K562 (cell line): ENCODE measurements at regions not wholly inside any gene's neighbourhood (a gene's known extent, or its start where the extent isn't known, plus 50 kb on each side); places are given as distances from the start of the nearest gene placed in this dataset.

ENCODE experiments used
- ATAC-seq: fragments of 200-7000 bp; cut with Tn5 transposase; 3 replicates; pipeline ENCODE4 v1.9.1; 2020; ENCODE audit warnings: moderate library complexity
- BruUV-seq: library from RNA; stranded (reverse); fragments of 400-500 nt; replicated peaks from 2 replicates; lab custom pipeline; 2021; lab: Mats Ljungman, UMichigan
- CTCF ChIA-PET: fragments of 300-600 bp; formaldehyde crosslinking; extraction: SDS; loops from one replicate; lab custom pipeline; 2021; ENCODE audit warnings: low intra/inter-chr PET ratio; lab: Yijun Ruan, JAX
- POLR2A ChIA-PET: fragments of 300-600, 350-650 bp; sonication (Branson Sonifier 250); formaldehyde crosslinking; extraction: SDS; loops from one replicate; lab custom pipeline; 2021; ENCODE audit warnings: antibody characterized with exemption, inconsistent platforms; lab: Yijun Ruan, JAX
- DNase-seq, 4 experiments: peaks; one replicate each; pipeline versions ENCODE4 v3.0.0 to v3.0.0-alpha.2; 2011 to 2018; ENCODE audit warnings: low spot score in 3 of 4, mixed read lengths in 3 of 4; ENCODE audit errors: extremely low read depth in 1 of 4
- FAIRE-seq: peaks from 2 replicates; lab custom pipeline; 2011; peaks lifted over from hg19 to GRCh38; lab: Jason Lieb, UNC
- H2AFZ ChIP-seq: 2 replicates; pipeline ENCODE4 v1.6.0; 2011; ENCODE audit warnings: low read depth, low read length, control low read depth, inconsistent platforms
- H3K27ac ChIP-seq: fragments of 200-600 bp; 3 replicates; pipeline ENCODE4 v1.8.0; 2011; ENCODE audit warnings: low read depth, mild to moderate bottlenecking, control low read depth, inconsistent platforms, low read length, moderate library complexity, mixed read lengths; ENCODE audit errors: extremely low read depth
- H3K27me3 ChIP-seq, 2 experiments: fragments of 300-600 bp in 1 of 2; 2 replicates in 1 of 2; 3 replicates in 1 of 2; pipeline versions ENCODE4 v1.6.0 to v1.8.0; 2011; ENCODE audit warnings: inconsistent platforms in 2 of 2, low read length in 2 of 2, mild to moderate bottlenecking in 1 of 2, mixed read lengths in 1 of 2, moderate library complexity in 1 of 2; ENCODE audit not compliant: control insufficient read depth in 2 of 2, insufficient read depth in 2 of 2
- H3K36me3 ChIP-seq: fragments of 300-600 bp; 3 replicates; pipeline ENCODE4 v1.8.0; 2011; ENCODE audit warnings: mild to moderate bottlenecking, low read length, inconsistent platforms; ENCODE audit not compliant: control insufficient read depth, insufficient read depth
- H3K4me1 ChIP-seq, 2 experiments: fragments of 200-600 bp in 1 of 2; replicated peaks in 1 of 2; 2 replicates in 1 of 2; 3 replicates in 1 of 2; pipeline versions ENCODE4 v1.5.1 to v1.8.0; 2011; ENCODE audit warnings: inconsistent platforms in 2 of 2, low read length in 2 of 2, mild to moderate bottlenecking in 1 of 2, mixed read lengths in 1 of 2, moderate library complexity in 1 of 2; ENCODE audit not compliant: control insufficient read depth in 2 of 2, insufficient read depth in 2 of 2
- H3K4me2 ChIP-seq: 2 replicates; pipeline ENCODE4 v1.6.1; 2011; ENCODE audit warnings: low read length, control low read depth, inconsistent platforms, mixed read lengths; ENCODE audit not compliant: insufficient read depth
- H3K4me3 ChIP-seq: fragments of 200-600 bp; sonication (generic), shearing (Covaris generic); 2 replicates; pipeline ENCODE4 v1.5.1; 2016; ENCODE audit warnings: control low read depth, inconsistent platforms
- H3K79me2 ChIP-seq: fragments of 200-600 bp; 3 replicates; pipeline ENCODE4 v1.8.0; 2011; ENCODE audit warnings: low read length, inconsistent platforms; ENCODE audit not compliant: control insufficient read depth, insufficient read depth
- H3K9ac ChIP-seq, 2 experiments: 2 replicates each; pipeline versions ENCODE4 v1.6.0 to v1.6.1; 2011; ENCODE audit warnings: low read depth in 2 of 2, low read length in 2 of 2, control low read depth in 1 of 2, inconsistent platforms in 1 of 2, mild to moderate bottlenecking in 1 of 2, mixed read lengths in 1 of 2; ENCODE audit not compliant: insufficient read depth in 1 of 2
- H3K9me1 ChIP-seq: one replicate; pipeline ENCODE4 v1.6.0; 2011; ENCODE audit warnings: inconsistent platforms, mild to moderate bottlenecking, low read length, moderate library complexity; ENCODE audit not compliant: control insufficient read depth, insufficient read depth
- H3K9me3 ChIP-seq: replicated peaks from 2 replicates; pipeline ENCODE4 v1.5.1; 2011; ENCODE audit warnings: low read depth, low read length, inconsistent platforms; ENCODE audit not compliant: control insufficient read depth, insufficient read depth
- H4K20me1 ChIP-seq: replicated peaks from 2 replicates; pipeline ENCODE4 v1.6.1; 2011; ENCODE audit warnings: low read length, inconsistent platforms, mixed read lengths; ENCODE audit not compliant: control insufficient read depth, insufficient read depth
- BCL6 ChIP-seq: fragments of 250-450 bp; sonication (Bioruptor Pico); IDR thresholded peaks from 2 replicates; pipeline ENCODE4 v1.4.0; 2020
- POLR2B ChIP-seq: fragments of 450-650 bp; IDR thresholded peaks from 2 replicates; pipeline ENCODE4 v1.6.1; 2018; ENCODE audit warnings: low read depth; ENCODE audit not compliant: partially characterized antibody
- PYGO2 ChIP-seq: fragments of 450-650 bp; IDR thresholded peaks from 2 replicates; pipeline ENCODE4 v1.6.1; 2016; ENCODE audit warnings: mild to moderate bottlenecking, missing genetic modification characterization, moderate library complexity, missing compliant biosample characterization
- RHOXF2B ChIP-seq: fragments of 250-450 bp; sonication (Bioruptor Pico); conservative IDR thresholded peaks from 2 replicates; pipeline ENCODE4 v1.5.1; 2021
- SMAD1 ChIP-seq: fragments of 150-350 bp; IDR thresholded peaks from 2 replicates; pipeline ENCODE4 v1.6.1; 2014; ENCODE audit warnings: low read length, low read depth; ENCODE audit not compliant: partially characterized antibody
- ZBTB8A ChIP-seq: fragments of 450-650 bp; IDR thresholded peaks from 2 replicates; pipeline ENCODE4 v1.6.1; 2018; ENCODE audit warnings: mild to moderate bottlenecking, moderate library complexity; ENCODE audit not compliant: partially characterized antibody
- ZNF436 ChIP-seq: fragments of 250-450, 450-650 bp; sonication (Bioruptor Pico); formaldehyde crosslinking; IDR thresholded peaks from 2 replicates; pipeline ENCODE4 v1.7.0; 2020; ENCODE audit warnings: mild to moderate bottlenecking
- WGBS: fragments of 100-300 bp; shearing (Covaris generic); methylation state at CpG from one replicate; pipeline ENCODE4 v1.1.6; 2016; ENCODE audit warnings: low coverage, mixed read lengths; ENCODE audit not compliant: insufficient coverage; ENCODE audit errors: missing lambda C conversion rate; 5-methylcytosine and 5-hydroxymethylcytosine counted together
- in situ Hi-C: fragments of 300-500 bp; cut with MboI; formaldehyde crosslinking; loops from 4 replicates; pipeline ENCODE4 v1.15.0; 2018; ENCODE audit warnings: inconsistent platforms, mixed read lengths
- intact Hi-C: fragments of 100-400 bp; cut with micrococcal nuclease; formaldehyde crosslinking; loops from 2 replicates; pipeline ENCODE4 v1.14.2; 2022
- TF ChIP-seq, protein P1 (sequence below): fragments of 450-650 bp; formaldehyde crosslinking; IDR thresholded peaks from 2 replicates; pipeline ENCODE4 v1.4.0; 2020; ENCODE audit warnings: mild to moderate bottlenecking
- TF ChIP-seq, protein P2 (sequence below): fragments of 450-650 bp; IDR thresholded peaks from 2 replicates; pipeline ENCODE4 v1.6.1; 2016; ENCODE audit warnings: low read depth, mild to moderate bottlenecking, moderate library complexity
- TF ChIP-seq, protein P3 (sequence below), 2 experiments: fragments of 450-650 bp; IDR thresholded peaks; 2 replicates each; pipeline ENCODE4 v1.6.1; 2016; ENCODE audit warnings: mild to moderate bottlenecking in 2 of 2, borderline replicate concordance in 1 of 2, low read depth in 1 of 2, moderate library complexity in 1 of 2
- TF ChIP-seq, protein P4 (sequence below), 2 experiments: IDR thresholded peaks; 2 replicates each; pipeline ENCODE4 v1.6.1; 2012; ENCODE audit warnings: improper control_type of control experiment in 2 of 2, low read depth in 2 of 2, low read length in 2 of 2, borderline replicate concordance in 1 of 2

DNA sequence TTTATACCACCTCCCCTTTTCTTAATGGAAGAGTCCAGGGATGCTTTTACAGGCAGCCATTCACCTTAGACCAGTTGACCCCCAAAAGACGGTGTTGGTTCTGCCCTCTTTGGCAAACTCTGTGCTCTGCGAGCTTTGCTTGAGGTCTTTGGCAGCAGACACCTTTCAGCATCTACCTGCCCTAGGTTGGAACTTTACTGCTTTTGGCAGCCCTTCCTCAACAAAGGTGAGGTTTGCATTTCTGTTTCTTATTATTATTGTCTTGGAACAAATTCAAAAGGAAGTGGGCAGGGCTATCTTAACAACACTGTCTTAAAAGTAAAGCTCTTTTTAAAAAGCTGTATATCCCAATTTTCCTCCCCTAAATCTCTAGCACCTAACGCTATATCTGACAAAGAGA lies 136.4 kb upstream of the SLC14A2 start:
- Histone ChIP-seq H3K9me3 (no peaks in the 10 kb centered on the region), H3K4me3 (no peak overlapping the region), H3K4me1 (no peaks in the 10 kb centered on the region), H3K36me3 (no peaks in the 10 kb centered on the region), H3K27ac (no peak overlapping the region), H4K20me1 (no peaks in the 10 kb centered on the region), H3K9me1 (no peaks in the 10 kb centered on the region), H3K79me2 (no peaks in the 10 kb centered on the region), H2AFZ (no peak overlapping the region), H3K9ac (no peak overlapping the region), H3K4me2 (no peak overlapping the region), H3K27me3 (no peaks in the 10 kb centered on the region)
- in situ Hi-C loops (no loop called here), intact Hi-C loops (no loop called here)
- FAIRE-seq (no peak), DNase-seq (no peak), ATAC-seq (no peak)
- CTCF ChIA-PET = no interaction called here
- POLR2A ChIA-PET = no interaction called here
- no TSS peak for BruUV-seq
- 0% methylated on average over 3 of the region's 3 CpGs for WGBS
- no peak for TF ChIP-seq BCL6 (CRISPR knock-in tag)
- TF ChIP-seq, protein P1, sequence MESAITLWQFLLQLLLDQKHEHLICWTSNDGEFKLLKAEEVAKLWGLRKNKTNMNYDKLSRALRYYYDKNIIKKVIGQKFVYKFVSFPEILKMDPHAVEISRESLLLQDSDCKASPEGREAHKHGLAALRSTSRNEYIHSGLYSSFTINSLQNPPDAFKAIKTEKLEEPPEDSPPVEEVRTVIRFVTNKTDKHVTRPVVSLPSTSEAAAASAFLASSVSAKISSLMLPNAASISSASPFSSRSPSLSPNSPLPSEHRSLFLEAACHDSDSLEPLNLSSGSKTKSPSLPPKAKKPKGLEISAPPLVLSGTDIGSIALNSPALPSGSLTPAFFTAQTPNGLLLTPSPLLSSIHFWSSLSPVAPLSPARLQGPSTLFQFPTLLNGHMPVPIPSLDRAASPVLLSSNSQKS (CRISPR knock-in tag) = no peak
- no peak for TF ChIP-seq RHOXF2B (CRISPR knock-in tag)
- no peak for TF ChIP-seq SMAD1
- TF ChIP-seq, protein P2, sequence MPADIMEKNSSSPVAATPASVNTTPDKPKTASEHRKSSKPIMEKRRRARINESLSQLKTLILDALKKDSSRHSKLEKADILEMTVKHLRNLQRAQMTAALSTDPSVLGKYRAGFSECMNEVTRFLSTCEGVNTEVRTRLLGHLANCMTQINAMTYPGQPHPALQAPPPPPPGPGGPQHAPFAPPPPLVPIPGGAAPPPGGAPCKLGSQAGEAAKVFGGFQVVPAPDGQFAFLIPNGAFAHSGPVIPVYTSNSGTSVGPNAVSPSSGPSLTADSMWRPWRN = no peak
- no peak for TF ChIP-seq ZBTB8A
- TF ChIP-seq, protein P3, sequence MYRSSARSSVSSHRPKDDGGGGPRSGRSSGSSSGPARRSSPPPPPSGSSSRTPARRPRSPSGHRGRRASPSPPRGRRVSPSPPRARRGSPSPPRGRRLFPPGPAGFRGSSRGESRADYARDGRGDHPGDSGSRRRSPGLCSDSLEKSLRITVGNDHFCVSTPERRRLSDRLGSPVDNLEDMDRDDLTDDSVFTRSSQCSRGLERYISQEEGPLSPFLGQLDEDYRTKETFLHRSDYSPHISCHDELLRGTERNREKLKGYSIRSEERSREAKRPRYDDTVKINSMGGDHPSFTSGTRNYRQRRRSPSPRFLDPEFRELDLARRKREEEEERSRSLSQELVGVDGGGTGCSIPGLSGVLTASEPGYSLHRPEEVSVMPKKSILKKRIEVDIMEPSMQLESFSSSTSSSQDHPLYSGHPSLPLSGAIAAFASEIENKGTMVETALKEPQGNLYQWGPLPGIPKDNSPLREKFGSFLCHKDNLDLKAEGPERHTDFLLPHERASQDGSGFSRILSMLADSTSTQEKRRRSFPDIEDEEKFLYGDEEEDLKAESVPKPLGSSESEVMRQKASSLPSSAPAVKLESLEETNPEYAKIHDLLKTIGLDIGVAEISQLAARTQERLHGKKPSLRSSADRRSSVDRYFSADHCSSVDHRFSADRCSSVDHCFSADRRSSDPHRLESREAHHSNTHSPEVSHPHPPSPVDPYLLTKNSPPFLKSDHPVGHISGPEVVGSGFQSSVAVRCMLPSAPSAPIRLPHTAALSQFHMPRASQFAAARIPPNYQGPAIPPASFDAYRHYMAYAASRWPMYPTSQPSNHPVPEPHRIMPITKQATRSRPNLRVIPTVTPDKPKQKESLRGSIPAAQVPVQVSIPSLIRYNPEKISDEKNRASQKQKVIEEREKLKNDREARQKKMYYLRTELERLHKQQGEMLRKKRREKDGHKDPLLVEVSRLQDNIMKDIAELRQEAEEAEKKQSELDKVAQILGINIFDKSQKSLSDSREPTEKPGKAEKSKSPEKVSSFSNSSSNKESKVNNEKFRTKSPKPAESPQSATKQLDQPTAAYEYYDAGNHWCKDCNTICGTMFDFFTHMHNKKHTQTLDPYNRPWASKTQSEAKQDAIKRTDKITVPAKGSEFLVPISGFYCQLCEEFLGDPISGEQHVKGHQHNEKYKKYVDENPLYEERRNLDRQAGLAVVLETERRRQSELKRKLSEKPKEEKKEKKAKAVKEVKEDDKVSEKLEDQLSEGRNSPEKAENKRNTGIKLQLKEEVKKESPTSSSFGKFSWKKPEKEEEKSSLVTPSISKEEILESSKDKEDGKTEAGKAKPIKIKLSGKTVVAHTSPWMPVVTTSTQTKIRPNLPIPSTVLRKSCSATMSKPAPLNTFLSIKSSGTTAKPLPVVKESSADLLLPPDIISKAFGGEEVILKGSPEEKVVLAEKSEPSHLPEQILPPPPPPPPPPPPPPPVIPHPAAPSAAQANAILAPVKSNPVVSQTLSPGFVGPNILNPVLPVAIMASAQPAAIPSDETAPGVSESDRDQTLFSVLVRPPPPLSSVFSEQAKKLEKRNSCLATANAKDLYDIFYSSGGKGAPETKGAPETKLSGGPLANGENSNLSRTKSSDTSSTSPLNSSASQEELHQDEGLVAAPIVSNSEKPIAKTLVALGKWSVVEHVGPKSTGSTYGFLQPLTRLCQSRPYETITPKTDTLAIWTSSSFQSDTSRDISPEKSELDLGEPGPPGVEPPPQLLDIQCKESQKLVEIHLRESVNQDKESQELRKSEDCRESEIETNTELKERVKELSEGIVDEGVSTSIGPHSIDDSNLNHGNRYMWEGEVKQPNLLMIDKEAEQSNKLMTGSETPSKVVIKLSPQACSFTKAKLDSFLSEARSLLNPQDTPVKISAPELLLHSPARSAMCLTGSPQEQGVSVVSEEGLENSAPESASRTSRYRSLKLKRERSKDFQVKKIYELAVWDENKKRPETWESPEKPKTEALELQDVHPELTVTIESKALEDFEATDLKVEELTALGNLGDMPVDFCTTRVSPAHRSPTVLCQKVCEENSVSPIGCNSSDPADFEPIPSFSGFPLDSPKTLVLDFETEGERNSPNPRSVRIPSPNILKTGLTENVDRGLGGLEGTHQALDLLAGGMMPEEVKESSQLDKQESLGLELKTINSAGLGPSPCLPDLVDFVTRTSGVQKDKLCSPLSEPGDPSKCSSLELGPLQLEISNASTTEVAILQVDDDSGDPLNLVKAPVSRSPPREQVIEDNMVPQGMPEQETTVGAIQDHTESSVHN (IDR thresholded peaks at IDR 0.05; ENCODE audit: borderline replicate concordance in 1 of 2, low read depth in 1 of 2) = no peak
- TF ChIP-seq POLR2B = no peak
- TF ChIP-seq, protein P4, sequence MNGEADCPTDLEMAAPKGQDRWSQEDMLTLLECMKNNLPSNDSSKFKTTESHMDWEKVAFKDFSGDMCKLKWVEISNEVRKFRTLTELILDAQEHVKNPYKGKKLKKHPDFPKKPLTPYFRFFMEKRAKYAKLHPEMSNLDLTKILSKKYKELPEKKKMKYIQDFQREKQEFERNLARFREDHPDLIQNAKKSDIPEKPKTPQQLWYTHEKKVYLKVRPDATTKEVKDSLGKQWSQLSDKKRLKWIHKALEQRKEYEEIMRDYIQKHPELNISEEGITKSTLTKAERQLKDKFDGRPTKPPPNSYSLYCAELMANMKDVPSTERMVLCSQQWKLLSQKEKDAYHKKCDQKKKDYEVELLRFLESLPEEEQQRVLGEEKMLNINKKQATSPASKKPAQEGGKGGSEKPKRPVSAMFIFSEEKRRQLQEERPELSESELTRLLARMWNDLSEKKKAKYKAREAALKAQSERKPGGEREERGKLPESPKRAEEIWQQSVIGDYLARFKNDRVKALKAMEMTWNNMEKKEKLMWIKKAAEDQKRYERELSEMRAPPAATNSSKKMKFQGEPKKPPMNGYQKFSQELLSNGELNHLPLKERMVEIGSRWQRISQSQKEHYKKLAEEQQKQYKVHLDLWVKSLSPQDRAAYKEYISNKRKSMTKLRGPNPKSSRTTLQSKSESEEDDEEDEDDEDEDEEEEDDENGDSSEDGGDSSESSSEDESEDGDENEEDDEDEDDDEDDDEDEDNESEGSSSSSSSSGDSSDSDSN (IDR thresholded peaks at IDR 0.05; ENCODE audit: borderline replicate concordance in 1 of 2, low read depth in 2 of 2, low read length in 2 of 2) = no peak
- TF ChIP-seq ZNF436 (CRISPR knock-in tag) = no peak
- TF ChIP-seq PYGO2 (tag) = no peak
